HCT116 (cell line): ENCODE measurements at regions not wholly inside any gene's neighbourhood (a gene's known extent, or its start where the extent isn't known, plus 50 kb on each side); places are given as distances from the start of the nearest gene placed in this dataset.

Experiments
- ATAC-seq: fragments of 200-7000 bp; cut with Tn5 transposase; 2 replicates; pipeline ENCODE4 v1.9.1; 2020; ENCODE audit warnings: mild to moderate bottlenecking, moderate library complexity
- BruUV-seq: library from RNA; stranded (reverse); fragments of 400-500 nt; replicated peaks from 2 replicates; lab custom pipeline; 2021; lab: Mats Ljungman, UMichigan
- CTCF ChIA-PET: fragments of 300-600 bp; sonication (Branson Sonifier 250); formaldehyde crosslinking; loops from one replicate; lab custom pipeline; 2021; ENCODE audit warnings: antibody characterized with exemption; lab: Charles Lee
- POLR2A ChIA-PET: fragments of 300-600, 350-600 bp; sonication (Branson Sonifier 250); formaldehyde crosslinking; loops from one replicate; lab custom pipeline; 2021; ENCODE audit warnings: antibody characterized with exemption; lab: Charles Lee
- RAD21 ChIA-PET, 2 experiments: fragments of 300-600 bp; sonication (Branson Sonifier 250); formaldehyde crosslinking; loops; one replicate each; lab custom pipeline; 2023; ENCODE audit warnings: low total read pairs in 2 of 2; ENCODE audit not compliant: uncharacterized antibody in 2 of 2, unreplicated experiment in 2 of 2, low non-redundant PET in 1 of 2; lab: Charles Lee
- DNase-seq: peaks from one replicate; pipeline ENCODE4 v3.0.0-alpha.2; 2010; ENCODE audit warnings: low read depth, low spot score
- H2AFZ ChIP-seq: fragments of 200-600 bp; shearing (Covaris generic), sonication (generic); 2 replicates; pipeline ENCODE4 v1.6.1; 2017; ENCODE audit warnings: low read depth, mixed run types, mixed read lengths, antibody characterized with exemption, low read length; ENCODE audit not compliant: poor library complexity, severe bottlenecking
- H3K27ac ChIP-seq: 2 replicates; pipeline ENCODE4 v1.5.1; 2012; ENCODE audit warnings: low read depth, low read length
- H3K27me3 ChIP-seq: fragments of 200-600 bp; sonication (generic); 2 replicates; pipeline ENCODE4 v1.6.1; 2016; ENCODE audit warnings: mixed run types, low read length, mixed read lengths; ENCODE audit not compliant: insufficient read depth
- H3K36me3 ChIP-seq, 2 experiments: fragments of 200-500 bp in 1 of 2; fragments of 200-600 bp in 1 of 2; sonication (Bioruptor generic) in 1 of 2; sonication (generic) in 1 of 2; 2 replicates each; pipeline versions ENCODE4 v1.5.1 to v1.6.1; 2014 to 2016; ENCODE audit warnings: low read length in 2 of 2, inconsistent platforms in 1 of 2, mixed read lengths in 1 of 2, mixed run types in 1 of 2; ENCODE audit not compliant: insufficient read depth in 2 of 2, control insufficient read depth in 1 of 2
- H3K4me1 ChIP-seq, 2 experiments: fragments of 200-600 bp in 1 of 2; sonication (generic) in 1 of 2; 2 replicates each; pipeline versions ENCODE4 v1.5.1 to v1.6.1; 2012 to 2017; ENCODE audit warnings: low read length in 2 of 2, inconsistent platforms in 1 of 2, mild to moderate bottlenecking in 1 of 2, mixed read lengths in 1 of 2, mixed run types in 1 of 2, moderate library complexity in 1 of 2; ENCODE audit not compliant: insufficient read depth in 2 of 2, control insufficient read depth in 1 of 2
- H3K4me2 ChIP-seq: fragments of 200-600 bp; sonication (generic); 2 replicates; pipeline ENCODE4 v1.6.1; 2017; ENCODE audit warnings: mixed run types, low read length, mixed read lengths
- H3K4me3 ChIP-seq, 2 experiments: fragments of 200-600 bp in 1 of 2; sonication (generic) in 1 of 2; replicated peaks in 1 of 2; 2 replicates each; pipeline ENCODE4 v1.5.1; 2011 to 2016; ENCODE audit warnings: low read length in 2 of 2, control low read depth in 1 of 2, low read depth in 1 of 2, mild to moderate bottlenecking in 1 of 2, mixed read lengths in 1 of 2, mixed run types in 1 of 2
- H3K79me2 ChIP-seq: fragments of 200-600 bp; sonication (generic); 2 replicates; pipeline ENCODE4 v1.6.1; 2017; ENCODE audit warnings: mild to moderate bottlenecking, mixed run types, low read length, moderate library complexity, mixed read lengths; ENCODE audit not compliant: insufficient read depth
- H3K9ac ChIP-seq: fragments of 200-600 bp; sonication (generic); 2 replicates; pipeline ENCODE4 v1.6.1; 2016; ENCODE audit warnings: low read length, mixed read lengths
- H3K9me2 ChIP-seq: fragments of 200-600 bp; sonication (generic), shearing (Covaris generic); 2 replicates; pipeline ENCODE4 v1.6.1; 2017; ENCODE audit warnings: mixed run types, mild to moderate bottlenecking, moderate library complexity; ENCODE audit not compliant: insufficient read depth
- H3K9me3 ChIP-seq, 2 experiments: fragments of 200-500 bp in 1 of 2; fragments of 200-600 bp in 1 of 2; sonication (Bioruptor generic) in 1 of 2; sonication (generic) in 1 of 2; 2 replicates each; pipeline ENCODE4 v1.6.1; 2014 to 2017; ENCODE audit warnings: low read length in 2 of 2, mixed read lengths in 2 of 2, inconsistent platforms in 1 of 2, low read depth in 1 of 2, mild to moderate bottlenecking in 1 of 2, mixed run types in 1 of 2, moderate library complexity in 1 of 2; ENCODE audit not compliant: control insufficient read depth in 1 of 2, insufficient read depth in 1 of 2
- H4K20me1 ChIP-seq: fragments of 200-600 bp; sonication (generic), shearing (Covaris generic); 2 replicates; pipeline ENCODE4 v1.6.1; 2017; ENCODE audit warnings: mixed run types, mild to moderate bottlenecking, moderate library complexity; ENCODE audit not compliant: insufficient read depth
- CBX3 ChIP-seq: IDR thresholded peaks from 2 replicates; pipeline ENCODE4 v1.6.1; 2012; ENCODE audit warnings: low read depth
- EGR1 ChIP-seq: IDR thresholded peaks from 2 replicates; pipeline ENCODE4 v1.6.1; 2012; ENCODE audit warnings: low read depth
- ELF1 ChIP-seq: IDR thresholded peaks from 2 replicates; pipeline ENCODE4 v1.6.1; 2012; ENCODE audit warnings: low read depth, borderline replicate concordance
- EZH2 ChIP-seq: fragments of 200-600 bp; sonication (generic); IDR thresholded peaks from 2 replicates; pipeline ENCODE4 v1.6.1; 2017; ENCODE audit warnings: antibody characterized with exemption, mixed run types
- EZH2phosphoT487 ChIP-seq: fragments of 200-600 bp; IDR thresholded peaks from 2 replicates; pipeline ENCODE4 v1.6.1; 2018; ENCODE audit warnings: antibody characterized with exemption, borderline replicate concordance
- FOSL1 ChIP-seq: IDR thresholded peaks from 2 replicates; pipeline ENCODE4 v1.6.1; 2012; ENCODE audit warnings: low read depth
- POLR2AphosphoS5 ChIP-seq: IDR thresholded peaks from 2 replicates; pipeline ENCODE4 v1.6.1; 2011; ENCODE audit warnings: mild to moderate bottlenecking, low read depth, low read length, moderate library complexity
- RAD21 ChIP-seq: IDR thresholded peaks from 2 replicates; pipeline ENCODE4 v1.6.1; 2012; ENCODE audit warnings: low read depth, mild to moderate bottlenecking
- SIN3A ChIP-seq: IDR thresholded peaks from 2 replicates; pipeline ENCODE4 v1.6.1; 2012; ENCODE audit warnings: low read depth
- SP1 ChIP-seq: IDR thresholded peaks from 2 replicates; pipeline ENCODE4 v1.6.1; 2012; ENCODE audit warnings: low read depth
- SRF ChIP-seq: IDR thresholded peaks from 2 replicates; pipeline ENCODE4 v1.6.1; 2012; ENCODE audit warnings: low read depth
- TCF7L2 ChIP-seq: IDR thresholded peaks from 2 replicates; pipeline ENCODE4 v1.7.0; 2011; ENCODE audit warnings: borderline replicate concordance, inconsistent platforms; ENCODE audit not compliant: insufficient read depth, insufficient read length; ENCODE audit errors: extremely low read depth
- ZFX ChIP-seq: fragments of 450-650 bp; IDR thresholded peaks from 2 replicates; pipeline ENCODE4 v1.6.1; 2017
- intact Hi-C: fragments of 100-400 bp; cut with micrococcal nuclease; formaldehyde crosslinking; loops from 2 replicates; pipeline ENCODE4 v1.10.0; 2022
- TF ChIP-seq, protein P1 (sequence below), 3 experiments: fragments of 200-600 bp in 1 of 3; sonication (generic) in 1 of 3; IDR thresholded peaks in 2 of 3; conservative IDR thresholded peaks in 1 of 3; 2 replicates each; pipeline ENCODE4 v1.5.1; 2012 to 2017; ENCODE audit warnings: low read depth in 2 of 3, low read length in 2 of 3, antibody characterized with exemption in 1 of 3, borderline replicate concordance in 1 of 3, control low read depth in 1 of 3, mild to moderate bottlenecking in 1 of 3, mixed read lengths in 1 of 3, mixed run types in 1 of 3, moderate library complexity in 1 of 3; ENCODE audit not compliant: insufficient read depth in 1 of 3
- TF ChIP-seq, protein P2 (sequence below): IDR thresholded peaks from 2 replicates; pipeline ENCODE4 v1.6.1; 2012

DNA sequence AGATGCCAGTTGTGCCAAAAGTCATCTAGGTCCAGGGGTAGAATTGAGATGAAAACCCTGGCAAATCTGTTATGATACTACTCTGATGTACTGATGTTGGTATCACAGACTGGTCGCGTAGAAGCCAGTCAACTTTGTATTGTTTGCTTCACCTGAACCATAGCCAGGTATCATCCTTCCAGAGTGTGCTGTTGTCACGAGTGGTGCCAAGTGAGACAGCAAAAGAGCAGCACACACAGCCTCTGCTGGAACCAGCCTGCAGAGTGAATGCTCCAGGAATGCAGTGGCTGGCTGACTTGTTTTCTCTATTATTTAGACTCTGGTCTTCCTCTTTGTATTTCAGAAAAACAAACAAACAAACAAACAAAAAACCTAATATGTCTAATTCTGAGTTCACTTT lies 209.5 kb upstream of the HEY2 start:
- Histone ChIP-seq H4K20me1 (no peaks in the 10 kb centered on the region), H3K4me3 (no peak overlapping the region)
- DNase-seq (no peak), ATAC-seq (no peak)
- RAD21 ChIA-PET = no interaction called here
- TF ChIP-seq SRF = no peak
- TF ChIP-seq SP1 = no peak
- no peak for TF ChIP-seq ZFX
- TF ChIP-seq, protein P1, sequence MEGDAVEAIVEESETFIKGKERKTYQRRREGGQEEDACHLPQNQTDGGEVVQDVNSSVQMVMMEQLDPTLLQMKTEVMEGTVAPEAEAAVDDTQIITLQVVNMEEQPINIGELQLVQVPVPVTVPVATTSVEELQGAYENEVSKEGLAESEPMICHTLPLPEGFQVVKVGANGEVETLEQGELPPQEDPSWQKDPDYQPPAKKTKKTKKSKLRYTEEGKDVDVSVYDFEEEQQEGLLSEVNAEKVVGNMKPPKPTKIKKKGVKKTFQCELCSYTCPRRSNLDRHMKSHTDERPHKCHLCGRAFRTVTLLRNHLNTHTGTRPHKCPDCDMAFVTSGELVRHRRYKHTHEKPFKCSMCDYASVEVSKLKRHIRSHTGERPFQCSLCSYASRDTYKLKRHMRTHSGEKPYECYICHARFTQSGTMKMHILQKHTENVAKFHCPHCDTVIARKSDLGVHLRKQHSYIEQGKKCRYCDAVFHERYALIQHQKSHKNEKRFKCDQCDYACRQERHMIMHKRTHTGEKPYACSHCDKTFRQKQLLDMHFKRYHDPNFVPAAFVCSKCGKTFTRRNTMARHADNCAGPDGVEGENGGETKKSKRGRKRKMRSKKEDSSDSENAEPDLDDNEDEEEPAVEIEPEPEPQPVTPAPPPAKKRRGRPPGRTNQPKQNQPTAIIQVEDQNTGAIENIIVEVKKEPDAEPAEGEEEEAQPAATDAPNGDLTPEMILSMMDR (IDR thresholded peaks at IDR 0.05 in 2 of 3, conservative IDR thresholded peaks at IDR 0.05 in 1 of 3; ENCODE audit: borderline replicate concordance in 1 of 3, insufficient read depth in 1 of 3, low read depth in 2 of 3, low read length in 2 of 3) = no peak
- no peak for TF ChIP-seq SIN3A
- no peak for TF ChIP-seq EZH2phosphoT487
- TF ChIP-seq, protein P2, sequence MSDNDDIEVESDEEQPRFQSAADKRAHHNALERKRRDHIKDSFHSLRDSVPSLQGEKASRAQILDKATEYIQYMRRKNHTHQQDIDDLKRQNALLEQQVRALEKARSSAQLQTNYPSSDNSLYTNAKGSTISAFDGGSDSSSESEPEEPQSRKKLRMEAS = no peak
- TF ChIP-seq, all 23 proteins: peak for 0
- intact Hi-C loops = no loop called here
- no peak overlapping the region for H3K9ac ChIP-seq
- H2AFZ ChIP-seq = no peak overlapping the region
- H3K27ac ChIP-seq = no peak overlapping the region
- peaks cover 23% of the 10 kb centered on the region for H3K27me3 ChIP-seq
- no peaks in the 10 kb centered on the region for H3K4me1 ChIP-seq
- no peaks in the 10 kb centered on the region for H3K36me3 ChIP-seq
- no TSS peak for BruUV-seq
- CTCF ChIA-PET = no interaction called here
- H3K4me2 ChIP-seq = no peak overlapping the region
- H3K9me3 ChIP-seq = no peaks in the 10 kb centered on the region
- H3K9me2 ChIP-seq = no peaks in the 10 kb centered on the region
- H3K79me2 ChIP-seq = no peaks in the 10 kb centered on the region
- POLR2A ChIA-PET = no interaction called here

DNA sequence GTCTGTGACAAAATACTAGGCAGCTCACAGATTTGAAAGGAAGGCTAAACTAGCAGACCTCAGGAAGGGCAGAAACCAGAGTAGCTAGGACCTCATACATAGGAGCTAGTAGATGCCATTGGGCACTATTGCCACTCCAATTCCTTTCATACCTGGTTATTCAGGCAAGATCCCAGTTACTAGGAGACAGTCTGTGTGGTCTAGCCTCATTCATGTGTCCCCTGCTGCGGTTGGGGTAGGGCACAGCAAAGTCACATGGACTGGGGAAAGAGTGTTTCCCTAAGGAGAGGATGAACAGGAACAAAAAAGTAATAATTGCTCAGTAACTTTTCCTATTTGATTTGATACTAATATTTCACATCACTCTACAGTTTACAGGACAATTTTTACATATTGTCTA lies 204.6 kb upstream of the HEY2 start:
- H2AFZ ChIP-seq = no peak overlapping the region
- intact Hi-C loops = no loop called here
- H3K9me3 ChIP-seq = no peaks in the 10 kb centered on the region
- no peaks in the 10 kb centered on the region for H3K9me2 ChIP-seq
- no peaks in the 10 kb centered on the region for H4K20me1 ChIP-seq
- POLR2A ChIA-PET = no interaction called here
- H3K4me2 ChIP-seq = no peak overlapping the region
- H3K27ac ChIP-seq = no peak overlapping the region
- no peak overlapping the region for H3K9ac ChIP-seq
- CTCF ChIA-PET = no interaction called here
- RAD21 ChIA-PET = no interaction called here
- peaks cover 26% of the 10 kb centered on the region for H3K27me3 ChIP-seq
- BruUV-seq = no TSS peak
- no peak overlapping the region for H3K4me3 ChIP-seq
- ATAC-seq (no peak), DNase-seq (no peak)
- no peaks in the 10 kb centered on the region for H3K79me2 ChIP-seq
- no peaks in the 10 kb centered on the region for H3K36me3 ChIP-seq
- H3K4me1 ChIP-seq = 0 out of 4 replicates have a peak, but pooled peaks cover 0 to 3% of the 10 kb centered on the region in 2 experiments
- TF ChIP-seq FOSL1 (no peak), POLR2AphosphoS5 (no peak), EGR1 (no peak), RAD21 (no peak), EZH2 (no peak), TCF7L2 (no peak), ELF1 (no peak), CBX3 (no peak)
- TF ChIP-seq, protein P2 = no peak
- TF ChIP-seq, protein P1 (IDR thresholded peaks at IDR 0.05 in 2 of 3, conservative IDR thresholded peaks at IDR 0.05 in 1 of 3; ENCODE audit: borderline replicate concordance in 1 of 3, insufficient read depth in 1 of 3, low read depth in 2 of 3, low read length in 2 of 3) = no peak
